D721Med (cell line): ENCODE measurements at regions not wholly inside any gene's neighbourhood (a gene's known extent, or its start where the extent isn't known, plus 50 kb on each side); places are given as distances from the start of the nearest gene placed in this dataset.
"Not testable (repeated sequence)": the region's sequence is repeated elsewhere in the genome, so short reads cannot be mapped to it uniquely, and the experiment has no call there.

Source experiments
- DNase-seq: peaks from one replicate; pipeline ENCODE4 v3.0.0; 2011; ENCODE audit warnings: low spot score; ENCODE audit not compliant: insufficient read length
- FAIRE-seq: peaks from 2 replicates; lab custom pipeline; 2011; peaks lifted over from hg19 to GRCh38; lab: Jason Lieb, UNC
- TF ChIP-seq, protein P1 (sequence below): IDR thresholded peaks from 2 replicates; pipeline ENCODE4 v1.5.1; 2012; ENCODE audit warnings: mild to moderate bottlenecking, control low read depth; ENCODE audit not compliant: insufficient read depth; ENCODE audit errors: missing control alignments

DNA sequence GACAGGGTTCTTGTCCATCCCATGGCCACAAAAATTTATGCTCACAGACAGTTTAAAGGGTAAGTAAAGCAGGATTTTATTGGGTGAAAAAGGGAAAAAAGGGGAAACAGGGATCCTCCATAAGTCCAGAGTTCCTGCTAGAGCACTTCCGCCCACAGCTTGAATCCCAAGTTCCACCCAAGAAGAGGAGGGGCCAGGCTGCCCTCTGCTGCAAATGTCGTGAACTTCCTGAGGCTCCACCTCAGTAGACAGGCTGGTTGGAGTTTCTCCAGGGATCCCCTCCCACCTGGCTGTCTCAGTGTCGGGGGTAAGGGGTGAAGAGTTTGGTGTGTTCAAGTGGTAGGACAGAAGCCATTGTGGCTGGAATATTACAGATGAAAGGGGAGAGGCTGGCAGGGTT is 275.0 kb upstream of the SGCD start:
- no peak for DNase-seq
- FAIRE-seq: no peak
- TF ChIP-seq, protein P1, sequence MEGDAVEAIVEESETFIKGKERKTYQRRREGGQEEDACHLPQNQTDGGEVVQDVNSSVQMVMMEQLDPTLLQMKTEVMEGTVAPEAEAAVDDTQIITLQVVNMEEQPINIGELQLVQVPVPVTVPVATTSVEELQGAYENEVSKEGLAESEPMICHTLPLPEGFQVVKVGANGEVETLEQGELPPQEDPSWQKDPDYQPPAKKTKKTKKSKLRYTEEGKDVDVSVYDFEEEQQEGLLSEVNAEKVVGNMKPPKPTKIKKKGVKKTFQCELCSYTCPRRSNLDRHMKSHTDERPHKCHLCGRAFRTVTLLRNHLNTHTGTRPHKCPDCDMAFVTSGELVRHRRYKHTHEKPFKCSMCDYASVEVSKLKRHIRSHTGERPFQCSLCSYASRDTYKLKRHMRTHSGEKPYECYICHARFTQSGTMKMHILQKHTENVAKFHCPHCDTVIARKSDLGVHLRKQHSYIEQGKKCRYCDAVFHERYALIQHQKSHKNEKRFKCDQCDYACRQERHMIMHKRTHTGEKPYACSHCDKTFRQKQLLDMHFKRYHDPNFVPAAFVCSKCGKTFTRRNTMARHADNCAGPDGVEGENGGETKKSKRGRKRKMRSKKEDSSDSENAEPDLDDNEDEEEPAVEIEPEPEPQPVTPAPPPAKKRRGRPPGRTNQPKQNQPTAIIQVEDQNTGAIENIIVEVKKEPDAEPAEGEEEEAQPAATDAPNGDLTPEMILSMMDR: peak; percentile 3

GRCh38 chr5:156052656-156053055 is 274.3 kb upstream of the SGCD start:
- TF ChIP-seq, protein P1: no peak
- DNase-seq: no peak
- no peak for FAIRE-seq

GRCh38 chr5:156053056-156053455 is 273.9 kb upstream of the SGCD start:
- TF ChIP-seq, protein P1: no peak
- no peak for FAIRE-seq
- DNase-seq: no peak

- DNase-seq (no peak), FAIRE-seq (no peak)
- TF ChIP-seq, protein P1: no peak
Measured at GRCh38 chr5:156076912-156077311, 250.1 kb upstream of the SGCD start.

DNA sequence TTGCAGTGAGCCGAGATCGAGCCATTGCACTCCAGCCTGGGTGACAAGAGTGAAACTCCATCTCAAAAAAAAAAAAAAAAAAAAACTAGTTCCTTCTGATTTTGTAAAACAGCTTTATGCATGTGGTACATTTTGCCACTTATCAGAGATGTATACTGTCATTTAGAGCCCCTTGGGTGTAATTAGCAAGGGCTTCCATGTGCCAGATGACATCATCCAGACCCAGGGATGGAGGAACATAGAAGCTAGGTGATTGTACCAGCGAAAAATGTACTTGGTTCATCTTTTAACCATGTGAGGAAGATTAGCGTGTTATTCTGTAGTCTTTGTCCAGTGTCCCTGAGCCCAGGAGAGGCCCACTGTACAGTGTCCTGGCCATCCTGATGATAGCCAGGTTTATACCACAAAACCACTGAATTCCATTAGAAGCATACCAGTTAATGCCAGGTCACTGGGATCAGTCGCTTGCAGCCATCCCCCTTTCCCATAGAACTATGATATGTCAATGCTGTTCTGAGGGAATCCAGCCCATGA is 239.3 kb upstream of the SGCD start:
- no peak for DNase-seq
- no peak for FAIRE-seq
- TF ChIP-seq, protein P1: no peak

- FAIRE-seq: not testable (repeated sequence)
Measured at GRCh38 chr5:156089955-156090940, 236.7 kb upstream of the SGCD start.

DNA sequence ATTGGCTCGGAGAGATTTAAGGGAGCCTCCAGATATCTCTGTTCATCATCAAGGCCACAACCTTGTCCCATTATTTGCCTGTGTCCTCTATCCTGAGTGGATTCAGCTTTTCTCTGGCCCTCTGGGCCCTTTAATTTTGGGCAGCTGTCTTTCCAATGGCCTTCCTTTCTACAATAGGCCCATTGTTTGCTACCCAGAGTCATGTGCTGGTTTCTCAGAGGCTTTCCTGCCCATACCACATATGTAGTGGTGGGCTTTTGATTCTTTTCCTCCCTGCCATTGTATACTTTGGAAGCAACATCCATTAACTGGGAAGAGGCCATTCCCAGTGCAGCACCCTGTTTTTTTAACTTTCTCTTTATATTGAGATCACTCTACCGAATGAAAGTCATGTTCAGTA is 233.9 kb upstream of the SGCD start:
- DNase-seq (no peak), FAIRE-seq (no peak)

More at GRCh38 chr5:156089955-156090940, 236.7 kb upstream of the SGCD start:
- not testable (repeated sequence) for DNase-seq

More for the DNA sequence above, 233.9 kb upstream of the SGCD start:
- TF ChIP-seq, protein P1: no peak
